ENCODE measurements at regions not wholly inside any gene's neighbourhood (a gene's known extent, or its start where the extent isn't known, plus 50 kb on each side); places are given as distances from the start of the nearest gene placed in this dataset.

DNA sequence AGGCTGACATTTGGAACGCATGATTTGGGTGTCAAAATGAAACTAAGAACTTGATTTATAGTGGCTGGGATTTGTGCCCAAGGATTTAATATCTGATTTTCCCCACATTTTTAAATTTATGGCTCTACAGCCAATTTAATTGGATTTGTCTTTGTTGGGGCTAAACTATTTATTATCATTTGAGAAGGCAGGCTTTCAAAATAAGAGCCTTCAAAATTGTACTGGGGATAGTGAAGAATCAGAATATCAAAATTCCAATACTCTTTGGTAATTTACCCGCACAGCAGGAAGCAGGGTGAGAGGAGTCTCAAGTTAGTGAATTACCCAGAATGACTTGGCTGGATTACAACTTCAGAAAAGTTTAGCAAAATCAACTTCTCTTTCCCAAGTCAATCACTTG, 278.1 kb downstream of the LRATD1 start:
- TF ChIP-seq, protein P1, sequence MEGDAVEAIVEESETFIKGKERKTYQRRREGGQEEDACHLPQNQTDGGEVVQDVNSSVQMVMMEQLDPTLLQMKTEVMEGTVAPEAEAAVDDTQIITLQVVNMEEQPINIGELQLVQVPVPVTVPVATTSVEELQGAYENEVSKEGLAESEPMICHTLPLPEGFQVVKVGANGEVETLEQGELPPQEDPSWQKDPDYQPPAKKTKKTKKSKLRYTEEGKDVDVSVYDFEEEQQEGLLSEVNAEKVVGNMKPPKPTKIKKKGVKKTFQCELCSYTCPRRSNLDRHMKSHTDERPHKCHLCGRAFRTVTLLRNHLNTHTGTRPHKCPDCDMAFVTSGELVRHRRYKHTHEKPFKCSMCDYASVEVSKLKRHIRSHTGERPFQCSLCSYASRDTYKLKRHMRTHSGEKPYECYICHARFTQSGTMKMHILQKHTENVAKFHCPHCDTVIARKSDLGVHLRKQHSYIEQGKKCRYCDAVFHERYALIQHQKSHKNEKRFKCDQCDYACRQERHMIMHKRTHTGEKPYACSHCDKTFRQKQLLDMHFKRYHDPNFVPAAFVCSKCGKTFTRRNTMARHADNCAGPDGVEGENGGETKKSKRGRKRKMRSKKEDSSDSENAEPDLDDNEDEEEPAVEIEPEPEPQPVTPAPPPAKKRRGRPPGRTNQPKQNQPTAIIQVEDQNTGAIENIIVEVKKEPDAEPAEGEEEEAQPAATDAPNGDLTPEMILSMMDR (IDR thresholded peaks at IDR 0.05): no peak
- TF ChIP-seq POLR2A (IDR thresholded peaks at IDR 0.05): no peak
